ENCODE measurements at regions not wholly inside any gene's neighbourhood (a gene's known extent, or its start where the extent isn't known, plus 50 kb on each side); places are given as distances from the start of the nearest gene placed in this dataset.
"Not testable (repeated sequence)": the region's sequence is repeated elsewhere in the genome, so short reads cannot be mapped to it uniquely, and the experiment has no call there.

GRCh38 chr12:68420225-68421010, 88.3 kb upstream of the MDM1 start:
- in situ Hi-C loops (cut with MboI; ENCODE audit: low pct_unique_long_range_greater_than_20kb, low sequenced_read_pairs) = no loop called here
- DNase-seq = no peak

GRCh38 chr12:68422159-68422558, 90.0 kb upstream of the MDM1 start:
- in situ Hi-C loops (cut with MboI; ENCODE audit: low pct_unique_long_range_greater_than_20kb, low sequenced_read_pairs) = no loop called here
- DNase-seq = no peak

- DNase-seq = no peak
- in situ Hi-C loops (cut with MboI; ENCODE audit: low pct_unique_long_range_greater_than_20kb, low sequenced_read_pairs) = no loop called here
Measured at GRCh38 chr12:68422956-68423574, 90.9 kb upstream of the MDM1 start.

GRCh38 chr12:68425998-68426397, 93.8 kb upstream of the MDM1 start:
- no peak for DNase-seq
- in situ Hi-C loops (cut with MboI; ENCODE audit: low pct_unique_long_range_greater_than_20kb, low sequenced_read_pairs) = no loop called here

GRCh38 chr12:68428211-68428610, 96.0 kb upstream of the MDM1 start:
- in situ Hi-C loops (cut with MboI; ENCODE audit: low pct_unique_long_range_greater_than_20kb, low sequenced_read_pairs) = no loop called here

GRCh38 chr12:68428724-68429501, 96.8 kb upstream of the MDM1 start:
- in situ Hi-C loops (cut with MboI; ENCODE audit: low pct_unique_long_range_greater_than_20kb, low sequenced_read_pairs) = no loop called here
- no peak for DNase-seq

More at GRCh38 chr12:68428211-68428610, 96.0 kb upstream of the MDM1 start:
- DNase-seq = no peak

GRCh38 chr12:68429696-68430095, 97.5 kb upstream of the MDM1 start:
- no peak for DNase-seq
- in situ Hi-C loops (cut with MboI; ENCODE audit: low pct_unique_long_range_greater_than_20kb, low sequenced_read_pairs) = no loop called here

GRCh38 chr12:68431786-68432185, 99.6 kb upstream of the MDM1 start:
- no peak for DNase-seq
- in situ Hi-C loops (cut with MboI; ENCODE audit: low pct_unique_long_range_greater_than_20kb, low sequenced_read_pairs) = no loop called here

- DNase-seq = no peak
- in situ Hi-C loops (cut with MboI; ENCODE audit: low pct_unique_long_range_greater_than_20kb, low sequenced_read_pairs) = no loop called here
Measured at GRCh38 chr12:68432622-68433021, 100.5 kb upstream of the MDM1 start.

- DNase-seq = no peak
- in situ Hi-C loops (cut with MboI; ENCODE audit: low pct_unique_long_range_greater_than_20kb, low sequenced_read_pairs) = no loop called here
Measured at GRCh38 chr12:68434391-68435298, 102.5 kb upstream of the MDM1 start.

- no peak for DNase-seq
- in situ Hi-C loops (cut with MboI; ENCODE audit: low pct_unique_long_range_greater_than_20kb, low sequenced_read_pairs) = no loop called here
Measured at GRCh38 chr12:68435299-68435637, 103.1 kb upstream of the MDM1 start.

GRCh38 chr12:68435816-68436215, 103.7 kb upstream of the MDM1 start:
- DNase-seq = no peak

GRCh38 chr12:68438601-68439000, 106.4 kb upstream of the MDM1 start:
- in situ Hi-C loops (cut with MboI; ENCODE audit: low pct_unique_long_range_greater_than_20kb, low sequenced_read_pairs) = no loop called here
- DNase-seq = no peak

More at GRCh38 chr12:68435816-68436215, 103.7 kb upstream of the MDM1 start:
- in situ Hi-C loops (cut with MboI; ENCODE audit: low pct_unique_long_range_greater_than_20kb, low sequenced_read_pairs) = no loop called here

- in situ Hi-C loops (cut with MboI; ENCODE audit: low pct_unique_long_range_greater_than_20kb, low sequenced_read_pairs) = no loop called here
- DNase-seq = no peak
Measured at GRCh38 chr12:68439368-68440045, 107.3 kb upstream of the MDM1 start.

GRCh38 chr12:68440068-68440581, 108.0 kb upstream of the MDM1 start:
- DNase-seq = no peak
- in situ Hi-C loops (cut with MboI; ENCODE audit: low pct_unique_long_range_greater_than_20kb, low sequenced_read_pairs) = no loop called here

GRCh38 chr12:68441167-68441566, 109.0 kb upstream of the MDM1 start:
- in situ Hi-C loops (cut with MboI; ENCODE audit: low pct_unique_long_range_greater_than_20kb, low sequenced_read_pairs) = no loop called here
- no peak for DNase-seq

GRCh38 chr12:68442353-68442972, 110.3 kb upstream of the MDM1 start:
- in situ Hi-C loops (cut with MboI; ENCODE audit: low pct_unique_long_range_greater_than_20kb, low sequenced_read_pairs); DNase-seq: not testable (repeated sequence)

GRCh38 chr12:68443695-68444094, 111.5 kb upstream of the MDM1 start:
- in situ Hi-C loops (cut with MboI; ENCODE audit: low pct_unique_long_range_greater_than_20kb, low sequenced_read_pairs); DNase-seq: not testable (repeated sequence)
